SK-N-MC (cell line): ENCODE measurements at regions not wholly inside any gene's neighbourhood (a gene's known extent, or its start where the extent isn't known, plus 50 kb on each side); places are given as distances from the start of the nearest gene placed in this dataset.

ENCODE experiments used
- EZH2 ChIP-seq: fragments of 200-600 bp; sonication (generic); IDR thresholded peaks from one replicate; pipeline ENCODE4 v1.6.1; 2017; ENCODE audit warnings: antibody characterized with exemption
- FOXP2 ChIP-seq: optimal IDR thresholded peaks from 2 replicates; pipeline ENCODE3; 2011; ENCODE audit warnings: mild to moderate bottlenecking, moderate library complexity; ENCODE audit not compliant: insufficient read depth; ENCODE audit errors: extremely low read length, control extremely low read depth
- POLR2AphosphoS5 ChIP-seq: IDR thresholded peaks from 2 replicates; pipeline ENCODE4 v1.6.1; 2012; ENCODE audit warnings: mild to moderate bottlenecking, low read depth, low read length, borderline replicate concordance

DNA sequence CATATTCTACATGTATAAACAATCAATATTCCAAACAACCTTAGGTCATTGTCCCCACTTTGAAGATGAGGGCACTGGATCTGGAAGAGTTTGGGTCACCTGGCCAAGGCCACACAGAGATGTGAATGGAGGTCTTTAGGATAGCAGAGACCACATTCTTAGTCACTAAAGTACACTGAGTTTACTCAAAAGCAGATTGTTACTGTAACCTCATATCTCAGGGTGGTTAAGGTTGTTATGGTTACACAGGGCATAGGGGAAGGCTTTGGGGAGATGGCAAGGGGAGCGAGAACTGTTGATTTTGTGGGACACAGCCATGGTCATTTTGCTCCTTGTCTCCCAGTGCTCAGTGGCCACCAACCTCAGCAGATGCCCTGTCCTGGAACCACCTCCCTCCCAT lies 109.4 kb downstream of the GATA6 start:
- no peak for TF ChIP-seq POLR2AphosphoS5
- no peak for TF ChIP-seq EZH2
- no peak for TF ChIP-seq FOXP2
